ENCODE measurements at regions not wholly inside any gene's neighbourhood (a gene's known extent, or its start where the extent isn't known, plus 50 kb on each side); places are given as distances from the start of the nearest gene placed in this dataset.

- H3K27me3 ChIP-seq (ENCODE audit: control insufficient read depth, insufficient read depth, low read length): no peaks in the 10 kb centered on the region
- H2AFZ ChIP-seq: no peak overlapping the region
- H3K9me3 ChIP-seq (ENCODE audit: control insufficient read depth, low read length): no peaks in the 10 kb centered on the region
- H3K4me1 ChIP-seq: no peaks in the 10 kb centered on the region
- H3K9ac ChIP-seq: no peak overlapping the region
- H3K27ac ChIP-seq: no peak overlapping the region
- H3K79me2 ChIP-seq: no peaks in the 10 kb centered on the region
- H3K36me3 ChIP-seq (ENCODE audit: control insufficient read depth, insufficient read depth, low read length): no peaks in the 10 kb centered on the region
- H3K4me3 ChIP-seq (ENCODE audit: low read depth, low read length): no peak overlapping the region
- no peak overlapping the region for H3K4me2 ChIP-seq (ENCODE audit: low read length)
- no peak for TF ChIP-seq CTCF (IDR thresholded peaks at IDR 0.05)
Measured at GRCh38 chr11:41872870-41873269, 413.4 kb upstream of the LRRC4C start.

GRCh38 chr11:41878095-41878494 is 418.6 kb upstream of the LRRC4C start:
- Histone ChIP-seq H3K36me3 (ENCODE audit: control insufficient read depth, insufficient read depth, low read length) (no peaks in the 10 kb centered on the region), H3K79me2 (no peaks in the 10 kb centered on the region), H3K27me3 (ENCODE audit: control insufficient read depth, insufficient read depth, low read length) (no peaks in the 10 kb centered on the region), H3K27ac (no peak overlapping the region), H3K4me1 (no peaks in the 10 kb centered on the region), H3K4me3 (ENCODE audit: low read depth, low read length) (no peak overlapping the region), H3K9ac (no peak overlapping the region), H3K4me2 (ENCODE audit: low read length) (no peak overlapping the region), H3K9me3 (ENCODE audit: control insufficient read depth, low read length) (no peaks in the 10 kb centered on the region), H2AFZ (no peak overlapping the region)
- no peak for TF ChIP-seq CTCF (IDR thresholded peaks at IDR 0.05)

DNA sequence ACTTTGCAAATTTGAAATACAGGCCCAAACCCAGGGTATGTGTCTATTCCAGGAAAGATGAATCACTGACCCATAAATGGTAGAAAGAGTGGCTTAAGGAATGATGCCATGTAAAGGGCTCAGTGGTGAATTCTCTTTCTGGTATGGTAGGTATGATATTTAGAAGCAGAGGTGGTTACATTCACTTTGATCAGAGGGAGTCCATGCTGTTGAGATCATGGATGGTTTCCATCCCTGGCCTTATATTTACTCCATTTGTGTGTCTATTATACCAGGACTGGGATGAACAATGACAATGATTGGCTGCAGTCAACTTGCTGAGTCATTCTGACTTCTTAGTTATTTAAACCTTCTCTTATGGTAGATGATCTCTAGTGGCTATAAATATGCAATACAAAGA is 419.8 kb upstream of the LRRC4C start:
- H3K27me3 ChIP-seq (ENCODE audit: control insufficient read depth, insufficient read depth, low read length): no peaks in the 10 kb centered on the region
- H3K9me3 ChIP-seq (ENCODE audit: control insufficient read depth, low read length): no peaks in the 10 kb centered on the region
- no peaks in the 10 kb centered on the region for H3K4me1 ChIP-seq
- H3K27ac ChIP-seq: no peak overlapping the region
- no peaks in the 10 kb centered on the region for H3K79me2 ChIP-seq
- no peak overlapping the region for H3K4me2 ChIP-seq (ENCODE audit: low read length)
- H3K9ac ChIP-seq: no peak overlapping the region
- TF ChIP-seq CTCF (IDR thresholded peaks at IDR 0.05): no peak
- H2AFZ ChIP-seq: no peak overlapping the region
- no peaks in the 10 kb centered on the region for H3K36me3 ChIP-seq (ENCODE audit: control insufficient read depth, insufficient read depth, low read length)
- H3K4me3 ChIP-seq (ENCODE audit: low read depth, low read length): no peak overlapping the region

GRCh38 chr11:41895081-41895480 is 435.6 kb upstream of the LRRC4C start:
- no peak overlapping the region for H3K27ac ChIP-seq
- no peak overlapping the region for H3K4me2 ChIP-seq (ENCODE audit: low read length)
- no peaks in the 10 kb centered on the region for H3K79me2 ChIP-seq
- TF ChIP-seq CTCF (IDR thresholded peaks at IDR 0.05): no peak
- no peak overlapping the region for H3K4me3 ChIP-seq (ENCODE audit: low read depth, low read length)
- H3K27me3 ChIP-seq (ENCODE audit: control insufficient read depth, insufficient read depth, low read length): no peaks in the 10 kb centered on the region
- H3K9me3 ChIP-seq (ENCODE audit: control insufficient read depth, low read length): no peaks in the 10 kb centered on the region
- no peak overlapping the region for H3K9ac ChIP-seq
- H3K36me3 ChIP-seq (ENCODE audit: control insufficient read depth, insufficient read depth, low read length): no peaks in the 10 kb centered on the region
- H2AFZ ChIP-seq: no peak overlapping the region
- no peaks in the 10 kb centered on the region for H3K4me1 ChIP-seq

DNA sequence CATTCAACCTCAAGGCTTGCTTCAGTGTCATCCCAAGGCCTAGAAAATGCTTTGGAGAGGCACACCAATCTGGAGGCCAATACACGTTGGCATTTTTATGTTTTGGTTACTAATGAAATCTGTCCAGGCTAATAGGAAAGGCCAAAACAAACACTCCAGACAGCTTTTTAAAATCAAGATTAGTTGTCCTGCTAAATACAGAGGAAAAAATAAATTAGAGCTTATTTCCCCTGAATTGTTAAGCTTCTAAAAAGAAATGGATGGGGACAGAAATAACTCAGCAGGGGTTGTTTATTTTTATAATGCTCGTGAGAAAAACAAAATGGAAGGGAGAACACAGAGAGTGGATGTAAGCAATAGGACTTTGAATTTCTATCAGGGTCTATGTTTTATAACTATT is 438.5 kb upstream of the LRRC4C start:
- H3K36me3 ChIP-seq (ENCODE audit: control insufficient read depth, insufficient read depth, low read length): no peaks in the 10 kb centered on the region

More for the DNA sequence above, 438.5 kb upstream of the LRRC4C start:
- Histone ChIP-seq H3K9ac (no peak overlapping the region), H3K4me3 (ENCODE audit: low read depth, low read length) (no peak overlapping the region), H3K27me3 (ENCODE audit: control insufficient read depth, insufficient read depth, low read length) (no peaks in the 10 kb centered on the region), H3K9me3 (ENCODE audit: control insufficient read depth, low read length) (no peaks in the 10 kb centered on the region), H3K79me2 (no peaks in the 10 kb centered on the region), H3K27ac (no peak overlapping the region), H3K4me2 (ENCODE audit: low read length) (no peak overlapping the region), H2AFZ (no peak overlapping the region), H3K4me1 (no peaks in the 10 kb centered on the region)
- TF ChIP-seq CTCF (IDR thresholded peaks at IDR 0.05): no peak

All from parathyroid adenoma (tissue), 2 donors.